ENCODE measurements at regions not wholly inside any gene's neighbourhood (a gene's known extent, or its start where the extent isn't known, plus 50 kb on each side); places are given as distances from the start of the nearest gene placed in this dataset.

GRCh38 chr1:228913626-228914414, 178.5 kb downstream of the RHOU start:
- 92 to 96% methylated on average over 8 of the region's 8 CpGs for WGBS, 2 donors
- peaks cover 0 to 4% of the 10 kb centered on the region in 2 donors for H3K4me1 ChIP-seq
- H3K4me3 ChIP-seq (replicated peaks in 1 of 3) = no peak overlapping the region
- intact Hi-C loops (cut with DNase I) = no loop called here
- TF ChIP-seq CTCF (IDR thresholded peaks at IDR 0.05) = no peak
- TF ChIP-seq POLR2A (IDR thresholded peaks at IDR 0.05) = no peak
- DNase-seq = no peak
- no peak overlapping the region for H3K27ac ChIP-seq
- no peaks in the 10 kb centered on the region for H3K27me3 ChIP-seq
- no peaks in the 10 kb centered on the region for H3K9me3 ChIP-seq
- no peaks in the 10 kb centered on the region for H3K36me3 ChIP-seq

GRCh38 chr1:228914700-228915099, 179.4 kb downstream of the RHOU start:
- WGBS, 2 donors = 89 to 100% methylated on average over 1 of the region's 1 CpG
- Histone ChIP-seq H3K36me3 (no peaks in the 10 kb centered on the region), H3K27ac (no peak overlapping the region), H3K27me3 (no peaks in the 10 kb centered on the region), H3K4me1 (peaks cover 0 to 4% of the 10 kb centered on the region in 2 donors), H3K4me3 (replicated peaks in 1 of 3) (no peak overlapping the region), H3K9me3 (no peaks in the 10 kb centered on the region)
- intact Hi-C loops (cut with DNase I) = no loop called here
- no peak for DNase-seq
- TF ChIP-seq CTCF (IDR thresholded peaks at IDR 0.05) (no peak), POLR2A (IDR thresholded peaks at IDR 0.05) (no peak)

- 94 to 97% methylated on average over 8 to 9 of the region's 9 CpGs for WGBS, 2 donors
- Histone ChIP-seq H3K4me3 (replicated peaks in 1 of 3) (no peak overlapping the region), H3K4me1 (no peaks in the 10 kb centered on the region), H3K27ac (no peak overlapping the region), H3K9me3 (no peaks in the 10 kb centered on the region), H3K36me3 (no peaks in the 10 kb centered on the region), H3K27me3 (no peaks in the 10 kb centered on the region)
- intact Hi-C loops (cut with DNase I) = no loop called here
- no peak for TF ChIP-seq CTCF (IDR thresholded peaks at IDR 0.05)
- no peak for TF ChIP-seq POLR2A (IDR thresholded peaks at IDR 0.05)
- DNase-seq = no peak
These were observed 182.1 kb downstream of the RHOU start for GRCh38 chr1:228917342-228917741.

GRCh38 chr1:228917755-228918154, 182.5 kb downstream of the RHOU start:
- H3K4me3 ChIP-seq (replicated peaks in 1 of 3) = no peak overlapping the region
- no peak for DNase-seq
- H3K9me3 ChIP-seq = no peaks in the 10 kb centered on the region
- H3K4me1 ChIP-seq = no peaks in the 10 kb centered on the region
- TF ChIP-seq POLR2A (IDR thresholded peaks at IDR 0.05) (no peak), CTCF (IDR thresholded peaks at IDR 0.05) (no peak)
- no peaks in the 10 kb centered on the region for H3K27me3 ChIP-seq
- H3K27ac ChIP-seq = no peak overlapping the region
- no peaks in the 10 kb centered on the region for H3K36me3 ChIP-seq
- intact Hi-C loops (cut with DNase I) = no loop called here
- 92 to 93% methylated on average over 2 of the region's 2 CpGs for WGBS, 2 donors

GRCh38 chr1:228918335-228918734, 183.1 kb downstream of the RHOU start:
- H3K4me3 ChIP-seq (replicated peaks in 1 of 3) = no peak overlapping the region
- intact Hi-C loops (cut with DNase I) = no loop called here
- 82 to 84% methylated on average over 4 of the region's 4 CpGs for WGBS, 2 donors
- DNase-seq = no peak
- H3K9me3 ChIP-seq = no peaks in the 10 kb centered on the region
- no peak overlapping the region for H3K27ac ChIP-seq
- H3K36me3 ChIP-seq = no peaks in the 10 kb centered on the region
- no peaks in the 10 kb centered on the region for H3K4me1 ChIP-seq
- TF ChIP-seq CTCF (IDR thresholded peaks at IDR 0.05) (no peak), POLR2A (IDR thresholded peaks at IDR 0.05) (no peak)
- H3K27me3 ChIP-seq = no peaks in the 10 kb centered on the region
